ENCODE measurements at regions not wholly inside any gene's neighbourhood (a gene's known extent, or its start where the extent isn't known, plus 50 kb on each side); places are given as distances from the start of the nearest gene placed in this dataset.

DNA sequence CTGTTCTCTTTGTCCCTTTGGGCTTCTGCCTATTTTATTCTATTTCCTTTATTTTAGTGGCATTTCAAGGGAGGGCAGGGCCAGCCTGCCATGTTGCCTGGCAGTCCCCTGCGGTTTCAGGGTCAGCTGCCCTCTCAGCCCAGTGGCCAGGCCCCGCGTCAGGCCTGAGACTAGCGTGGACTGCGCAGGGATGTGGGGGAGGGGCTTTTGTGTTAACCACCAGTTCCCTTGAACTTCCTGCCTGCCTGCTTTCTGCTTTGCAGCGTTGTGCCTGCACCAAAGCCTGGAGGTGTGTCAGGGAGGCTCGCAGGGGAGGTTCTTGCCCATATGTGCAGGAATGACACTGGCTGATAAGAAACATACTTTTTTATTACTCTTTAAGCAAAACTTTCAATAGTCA is 157.6 kb downstream of the SLC35B3 start:
- Histone ChIP-seq H3K18ac (ENCODE audit: insufficient read length, low read depth, low read length) (no peak overlapping the region), H3K4me2 (ENCODE audit: insufficient read depth, insufficient read length, low read length) (no peak overlapping the region), H3K9ac (ENCODE audit: extremely low read depth, insufficient read length, low read length) (no peak overlapping the region), H2BK15ac (ENCODE audit: low read depth, low read length) (no peak overlapping the region), H4K5ac (ENCODE audit: insufficient read length, low read depth, low read length) (no peak overlapping the region), H2AK5ac (ENCODE audit: insufficient read length, low read length) (no peak overlapping the region), H2BK20ac (ENCODE audit: low read depth, low read length, poor library complexity, severe bottlenecking) (no peak overlapping the region), H3K9me3 (ENCODE audit: control insufficient read depth, low read depth, low read length) (no peaks in the 10 kb centered on the region), H3K23ac (ENCODE audit: insufficient read length, low read depth, low read length) (no peak overlapping the region), H3T11ph (ENCODE audit: low read length) (no peak overlapping the region), H3K56ac (ENCODE audit: insufficient read length, low read depth, low read length) (no peak overlapping the region), H4K8ac (replicated peaks; ENCODE audit: insufficient read length, low read depth, low read length) (no peak overlapping the region), H3K79me2 (ENCODE audit: insufficient read depth, low read length) (no peaks in the 10 kb centered on the region), H3K23me2 (ENCODE audit: insufficient read length, low read depth, low read length, poor library complexity, severe bottlenecking) (no peaks in the 10 kb centered on the region), H4K91ac (ENCODE audit: insufficient read length, low read depth, low read length) (no peak overlapping the region), H3K4ac (ENCODE audit: low read depth, low read length) (no peak overlapping the region), H4K20me1 (ENCODE audit: control insufficient read depth, insufficient read depth, insufficient read length) (no peaks in the 10 kb centered on the region), H3K4me1 (ENCODE audit: insufficient read depth, low read length) (peaks cover 17% of the 10 kb centered on the region), H2BK5ac (ENCODE audit: insufficient read length, low read length) (no peak overlapping the region), H2BK12ac (ENCODE audit: insufficient read length, low read depth, low read length) (no peak overlapping the region), H2AFZ (ENCODE audit: low read length) (no peak overlapping the region), H3K27me3 (ENCODE audit: insufficient read depth, low read length) (no peaks in the 10 kb centered on the region), H3K27ac (ENCODE audit: insufficient read length, low read depth, low read length) (no peak overlapping the region), H3K14ac (ENCODE audit: insufficient read depth, low read length) (no peak overlapping the region), H3K79me1 (ENCODE audit: insufficient read depth, low read depth, low read length, poor library complexity, severe bottlenecking) (no peaks in the 10 kb centered on the region), H2BK120ac (ENCODE audit: low read depth, low read length, poor library complexity, severe bottlenecking) (no peak overlapping the region)
- peak; percentile 57 for DNase-seq
- no peak overlapping the region for H3K4me3 Mint-ChIP-seq
- peaks cover 37 to 50% of the 10 kb centered on the region in 2 experiments for H3K4me1 Mint-ChIP-seq
- WGBS (ENCODE audit: extremely low coverage, insufficient read length, low lambda C conversion rate) = no CpG with 5 or more reads among the region's 7 CpGs
- no peak overlapping the region; a peak in 1 of 7 replicates for H3K27ac Mint-ChIP-seq
- peaks cover 2 to 3% (median 2%) of the 10 kb centered on the region in 3 experiments; a peak in 6 of 7 replicates for H3K36me3 Mint-ChIP-seq (ENCODE audit: insufficient read depth in 1 of 3, low read depth in 3 of 3)
- peaks cover 0 to 2% of the 10 kb centered on the region in 2 experiments; a peak in 2 of 5 replicates for H3K9me3 Mint-ChIP-seq
- H3K27me3 Mint-ChIP-seq (ENCODE audit: low read depth) = no peaks in the 10 kb centered on the region
- TF ChIP-seq CTCF (conservative IDR thresholded peaks at IDR 0.05) = no peak

Measured in H9 (cell line).